Astrocyte (in vitro differentiated cells and primary cell): ENCODE measurements at regions not wholly inside any gene's neighbourhood (a gene's known extent, or its start where the extent isn't known, plus 50 kb on each side); places are given as distances from the start of the nearest gene placed in this dataset.

Experiments
- CTCF ChIP-seq: IDR thresholded peaks from 2 replicates; pipeline ENCODE4 v1.5.1; 2011; ENCODE audit warnings: low read depth, mild to moderate bottlenecking, inconsistent platforms, low read length, moderate library complexity; ENCODE audit not compliant: insufficient read depth
- EZH2 ChIP-seq: IDR thresholded peaks from 2 replicates; pipeline ENCODE4 v1.6.1; 2012; ENCODE audit warnings: mild to moderate bottlenecking, low read length, inconsistent platforms; ENCODE audit not compliant: insufficient read depth

DNA sequence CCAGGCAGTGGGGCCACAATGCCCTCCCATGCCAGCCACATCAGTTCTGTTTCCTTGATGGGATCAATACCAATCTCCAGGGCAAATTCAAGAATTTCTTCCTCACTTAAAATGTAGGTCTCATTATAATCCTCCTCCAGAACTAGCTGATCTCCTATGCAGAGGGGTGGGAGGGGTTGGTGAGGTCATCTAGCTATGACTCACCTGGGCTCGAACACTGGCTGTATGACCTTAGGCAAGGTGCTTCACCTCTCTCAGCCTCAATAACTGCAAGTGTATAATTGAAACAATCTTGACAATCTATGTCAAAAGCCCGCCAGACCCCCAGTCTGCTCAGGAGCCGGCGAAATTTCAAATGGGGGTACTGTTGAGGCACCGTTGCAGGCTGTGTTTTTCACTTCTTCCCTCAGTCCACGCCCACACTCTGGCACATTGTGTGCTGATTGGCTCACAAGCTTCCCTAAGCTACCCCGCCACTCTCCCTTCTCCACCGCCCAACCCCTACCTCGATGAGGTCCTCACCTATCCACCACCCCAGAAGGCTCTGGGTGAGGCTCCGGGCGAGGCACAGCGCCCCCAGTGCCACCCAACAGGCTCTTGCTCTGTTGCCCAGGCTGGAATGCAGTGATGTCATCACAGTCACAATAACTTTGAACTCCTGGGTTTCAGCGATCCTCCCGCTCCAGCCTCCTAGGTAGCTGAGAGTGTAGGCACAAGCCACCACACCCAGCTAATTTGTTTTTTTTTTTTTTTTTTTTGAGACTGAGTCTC is 70.5 kb downstream of the ZNF22 start:
- TF ChIP-seq CTCF, result no peak
- TF ChIP-seq EZH2, result no peak
